Testis (tissue), 2 donors: ENCODE measurements at regions not wholly inside any gene's neighbourhood (a gene's known extent, or its start where the extent isn't known, plus 50 kb on each side); places are given as distances from the start of the nearest gene placed in this dataset.

Source experiments
- DNase-seq: peaks from one replicate; pipeline ENCODE4 v3.0.0-alpha.2; 2019
- H3K27ac ChIP-seq, 2 donors: fragments of 200-600 bp; sonication (generic); one replicate each; pipeline ENCODE4 v1.5.1; 2019
- H3K27me3 ChIP-seq: fragments of 200-600 bp; sonication (generic); one replicate; pipeline ENCODE4 v1.5.1; 2019
- H3K36me3 ChIP-seq: fragments of 200-600 bp; sonication (generic); one replicate; pipeline ENCODE4 v1.5.1; 2017; ENCODE audit warnings: low read depth; ENCODE audit errors: missing control alignments
- H3K4me1 ChIP-seq: fragments of 200-600 bp; sonication (generic); one replicate; pipeline ENCODE4 v1.5.1; 2019
- H3K4me3 ChIP-seq, 2 donors: fragments of 200-600 bp; sonication (generic); one replicate each; pipeline ENCODE4 v1.5.1; 2017 to 2019
- H3K9me3 ChIP-seq: fragments of 200-600 bp; sonication (generic); one replicate; pipeline ENCODE4 v1.5.1; 2017
- POLR2A ChIP-seq: fragments of 450-650 bp; IDR thresholded peaks from one replicate; pipeline ENCODE4 v1.6.1; 2017; ENCODE audit warnings: antibody characterized with exemption, mild to moderate bottlenecking, moderate library complexity
- WGBS, 2 donors: methylation state at CpG; one replicate each; pipeline ENCODE4 v1.1.5; 2018; 5-methylcytosine and 5-hydroxymethylcytosine counted together
- intact Hi-C: fragments of 100-400 bp; cut with DNase I; formaldehyde crosslinking; loops from one replicate; pipeline ENCODE4 v1.15.1; 2023; ENCODE audit warnings: low total_unique reads
- TF ChIP-seq, protein P1 (sequence below), 3 experiments: fragments of 450-650 bp in 2 of 3; fragments of 200-600 bp in 1 of 3; sonication (generic) in 1 of 3; IDR thresholded peaks; one replicate each; pipeline ENCODE4 v1.5.1; 2016 to 2019; ENCODE audit warnings: antibody characterized with exemption in 3 of 3, mild to moderate bottlenecking in 2 of 3, moderate library complexity in 1 of 3

DNA sequence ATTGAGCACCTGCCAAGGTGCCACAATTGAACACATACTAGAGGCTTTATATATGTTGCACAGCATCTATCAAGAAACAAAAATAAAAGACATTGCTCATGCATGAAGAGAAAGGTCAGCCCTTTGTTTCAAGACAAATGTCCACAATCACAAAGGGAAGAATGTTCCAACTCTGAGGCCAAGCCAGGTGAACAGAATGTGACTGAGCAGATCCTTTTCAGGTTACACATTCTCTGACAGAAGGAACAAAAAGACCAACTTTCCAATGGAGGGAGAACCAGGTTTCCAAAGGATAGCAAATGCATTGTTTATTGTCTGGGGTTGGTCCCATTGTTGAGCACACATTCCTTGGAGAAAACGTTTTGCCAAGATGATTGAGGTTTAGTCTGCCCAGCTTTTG lies 50.2 kb upstream of the FAM174B start:
- DNase-seq, result no peak
- H3K4me1 ChIP-seq, result no peaks in the 10 kb centered on the region
- WGBS, 2 donors, result 29 to 33% methylated on average over 1 of the region's 1 CpG
- TF ChIP-seq, protein P1, sequence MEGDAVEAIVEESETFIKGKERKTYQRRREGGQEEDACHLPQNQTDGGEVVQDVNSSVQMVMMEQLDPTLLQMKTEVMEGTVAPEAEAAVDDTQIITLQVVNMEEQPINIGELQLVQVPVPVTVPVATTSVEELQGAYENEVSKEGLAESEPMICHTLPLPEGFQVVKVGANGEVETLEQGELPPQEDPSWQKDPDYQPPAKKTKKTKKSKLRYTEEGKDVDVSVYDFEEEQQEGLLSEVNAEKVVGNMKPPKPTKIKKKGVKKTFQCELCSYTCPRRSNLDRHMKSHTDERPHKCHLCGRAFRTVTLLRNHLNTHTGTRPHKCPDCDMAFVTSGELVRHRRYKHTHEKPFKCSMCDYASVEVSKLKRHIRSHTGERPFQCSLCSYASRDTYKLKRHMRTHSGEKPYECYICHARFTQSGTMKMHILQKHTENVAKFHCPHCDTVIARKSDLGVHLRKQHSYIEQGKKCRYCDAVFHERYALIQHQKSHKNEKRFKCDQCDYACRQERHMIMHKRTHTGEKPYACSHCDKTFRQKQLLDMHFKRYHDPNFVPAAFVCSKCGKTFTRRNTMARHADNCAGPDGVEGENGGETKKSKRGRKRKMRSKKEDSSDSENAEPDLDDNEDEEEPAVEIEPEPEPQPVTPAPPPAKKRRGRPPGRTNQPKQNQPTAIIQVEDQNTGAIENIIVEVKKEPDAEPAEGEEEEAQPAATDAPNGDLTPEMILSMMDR (IDR thresholded peaks at IDR 0.05), result no peak
- no peak for TF ChIP-seq POLR2A
- H3K27ac ChIP-seq, result no peak overlapping the region
- intact Hi-C loops, result loop anchor here (10.0 kb wide), 1 partner anchor 601 kb away; no protein-coding TSS in a partner anchor
- no peak overlapping the region for H3K4me3 ChIP-seq
- no peaks in the 10 kb centered on the region for H3K9me3 ChIP-seq
- H3K36me3 ChIP-seq, result no peaks in the 10 kb centered on the region
- no peaks in the 10 kb centered on the region for H3K27me3 ChIP-seq

DNA sequence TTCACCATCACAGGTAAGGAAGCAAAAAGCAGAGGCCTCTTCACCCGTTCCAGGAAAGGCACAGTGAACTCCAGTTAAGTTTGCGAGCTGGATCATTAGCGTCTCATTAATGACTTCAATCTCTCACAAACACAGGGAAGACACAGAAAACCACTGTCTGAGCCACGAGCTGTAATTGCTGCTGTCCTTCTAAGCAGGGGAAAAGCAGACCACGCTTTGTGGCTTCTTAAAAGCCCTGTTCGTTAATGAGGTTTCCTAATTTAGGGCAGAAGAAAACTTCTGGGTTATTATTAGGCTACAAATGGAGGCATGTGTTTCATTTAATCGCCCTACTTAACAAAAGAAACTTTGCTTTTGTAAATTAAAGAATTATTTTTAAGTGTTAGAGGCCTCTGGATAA lies 50.6 kb upstream of the FAM174B start:
- WGBS, 2 donors, result 78 to 82% methylated on average over 7 of the region's 7 CpGs
- H3K36me3 ChIP-seq, result no peaks in the 10 kb centered on the region
- no peak overlapping the region for H3K27ac ChIP-seq
- intact Hi-C loops, result loop anchor here (10.0 kb wide), 1 partner anchor 601 kb away; no protein-coding TSS in a partner anchor
- TF ChIP-seq, protein P1 (IDR thresholded peaks at IDR 0.05), result no peak
- no peak for TF ChIP-seq POLR2A
- H3K4me1 ChIP-seq, result no peaks in the 10 kb centered on the region
- H3K9me3 ChIP-seq, result no peaks in the 10 kb centered on the region
- no peaks in the 10 kb centered on the region for H3K27me3 ChIP-seq
- DNase-seq, result no peak
- no peak overlapping the region for H3K4me3 ChIP-seq

DNA sequence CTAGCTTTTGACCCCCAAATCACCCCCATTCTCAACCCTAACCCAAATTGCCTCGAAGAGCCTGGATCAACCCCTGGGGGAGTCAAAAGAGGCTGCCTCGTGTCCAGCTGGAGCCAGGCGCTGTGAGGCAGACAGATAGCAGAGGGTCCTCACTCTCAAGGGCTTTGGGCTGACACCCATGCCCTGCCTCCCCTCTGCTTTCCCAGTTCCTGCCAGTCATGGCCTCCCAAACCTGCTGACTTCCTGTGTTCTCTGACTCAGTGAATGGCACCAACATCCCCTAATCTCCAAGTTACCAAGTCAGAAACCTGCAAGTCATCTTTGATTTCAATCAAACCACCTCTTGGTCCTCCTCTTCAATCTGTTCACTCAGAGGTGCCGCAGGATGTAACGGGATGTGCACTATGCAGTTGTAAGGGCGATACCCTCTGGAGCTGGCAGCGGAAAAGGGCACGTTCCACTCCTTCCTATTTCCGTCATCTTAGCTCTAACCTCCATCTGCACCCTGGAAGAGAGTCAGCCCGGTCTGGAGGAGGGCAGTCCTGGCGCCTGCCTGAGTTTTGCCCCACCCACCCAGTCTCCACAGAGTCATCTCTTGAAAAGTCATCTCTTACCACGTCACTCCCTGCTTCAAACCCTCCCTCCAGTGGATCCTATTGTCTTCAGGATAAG lies 52.4 kb upstream of the FAM174B start:
- no peak overlapping the region for H3K27ac ChIP-seq
- H3K36me3 ChIP-seq, result no peaks in the 10 kb centered on the region
- no peaks in the 10 kb centered on the region for H3K9me3 ChIP-seq
- TF ChIP-seq, protein P1 (IDR thresholded peaks at IDR 0.05), result no peak
- no peak for TF ChIP-seq POLR2A
- H3K4me1 ChIP-seq, result no peaks in the 10 kb centered on the region
- 88 to 90% methylated on average over 12 of the region's 12 CpGs for WGBS, 2 donors
- H3K4me3 ChIP-seq, result no peak overlapping the region
- no peak for DNase-seq
- intact Hi-C loops, result loop anchor here (10.0 kb wide), 1 partner anchor 603 kb away; no protein-coding TSS in a partner anchor
- H3K27me3 ChIP-seq, result no peaks in the 10 kb centered on the region

DNA sequence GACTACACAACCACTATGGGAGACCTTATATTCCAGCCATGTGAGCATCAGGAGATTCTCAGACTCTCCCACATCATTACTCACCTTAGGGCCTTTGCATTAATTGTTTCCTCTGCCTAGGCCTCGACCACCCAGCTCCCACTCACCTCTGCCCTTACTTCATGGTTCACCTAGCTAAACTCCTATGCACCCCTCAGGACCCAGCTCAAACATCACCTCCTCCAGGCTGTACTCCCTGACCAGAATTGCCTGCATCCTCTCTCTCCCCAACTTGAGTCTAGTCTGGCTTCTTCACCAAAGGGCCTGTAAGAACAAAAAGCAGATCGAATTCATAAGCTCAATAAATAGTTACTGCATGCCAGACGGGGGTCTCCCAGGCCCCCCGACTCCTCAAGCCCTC lies 53.1 kb upstream of the FAM174B start:
- Histone ChIP-seq H3K36me3 (no peaks in the 10 kb centered on the region), H3K4me1 (no peaks in the 10 kb centered on the region), H3K27ac (no peak overlapping the region), H3K9me3 (no peaks in the 10 kb centered on the region), H3K4me3 (no peak overlapping the region), H3K27me3 (no peaks in the 10 kb centered on the region)
- DNase-seq, result no peak
- intact Hi-C loops, result loop anchor here (10.0 kb wide), 1 partner anchor 604 kb away; no protein-coding TSS in a partner anchor
- TF ChIP-seq POLR2A, result no peak
- TF ChIP-seq, protein P1 (IDR thresholded peaks at IDR 0.05), result no peak
- 85 to 91% methylated on average over 2 to 4 of the region's 4 CpGs for WGBS, 2 donors
